T-helper 2 cell (primary cell): ENCODE measurements at regions not wholly inside any gene's neighbourhood (a gene's known extent, or its start where the extent isn't known, plus 50 kb on each side); places are given as distances from the start of the nearest gene placed in this dataset.
A peak's percentile ranks its signal among the peaks of the same experiment; 100 is the strongest.
"Not testable (repeated sequence)": the region's sequence is repeated elsewhere in the genome, so short reads cannot be mapped to it uniquely, and the experiment has no call there.

Experiments used
- DNase-seq, 5 experiments: peaks; one replicate each; pipeline versions ENCODE4 v3.0.0 to v3.0.0-alpha.2; 2012 to 2022

DNA sequence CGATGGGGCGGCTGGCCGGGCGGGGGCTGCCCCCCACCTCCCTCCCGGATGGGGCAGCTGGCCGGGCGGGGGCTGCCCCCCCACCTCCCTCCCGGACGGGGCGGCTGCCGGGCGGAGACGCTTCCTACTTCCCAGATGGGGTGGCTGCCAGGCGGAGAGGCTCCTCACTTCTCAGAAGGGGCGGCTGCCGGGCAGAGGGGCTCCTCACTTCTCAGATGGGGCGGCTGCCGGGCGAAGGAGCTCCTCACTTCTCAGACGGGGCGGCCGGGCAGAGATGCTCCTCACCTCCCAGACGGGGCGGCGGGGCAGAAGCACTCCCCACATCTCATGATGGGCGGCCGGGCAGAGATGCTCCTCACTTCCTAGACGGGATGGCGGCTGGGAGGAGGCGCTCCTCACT, 138.2 kb upstream of the ZNF91 start:
- not testable (repeated sequence) for DNase-seq

DNA sequence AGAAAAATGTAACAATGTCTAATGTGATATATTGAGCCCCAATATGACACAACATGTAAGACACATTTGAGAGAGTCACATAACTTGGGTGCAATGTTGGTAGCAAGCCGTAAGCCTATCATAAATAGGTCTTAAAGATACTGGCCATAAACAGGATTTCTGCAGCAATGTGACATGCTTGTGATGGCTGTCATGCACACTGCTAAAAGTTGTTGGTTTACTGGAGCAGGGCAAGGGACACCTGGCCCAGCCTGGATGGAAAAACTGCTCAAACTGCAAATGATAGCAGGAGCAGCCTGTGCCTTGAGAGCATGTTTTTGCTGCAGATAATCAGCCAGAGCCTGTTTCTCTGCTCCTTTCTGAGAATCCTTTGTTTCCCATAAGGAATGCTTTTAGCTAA, 136.7 kb upstream of the ZNF91 start:
- DNase-seq, result no peak

DNA sequence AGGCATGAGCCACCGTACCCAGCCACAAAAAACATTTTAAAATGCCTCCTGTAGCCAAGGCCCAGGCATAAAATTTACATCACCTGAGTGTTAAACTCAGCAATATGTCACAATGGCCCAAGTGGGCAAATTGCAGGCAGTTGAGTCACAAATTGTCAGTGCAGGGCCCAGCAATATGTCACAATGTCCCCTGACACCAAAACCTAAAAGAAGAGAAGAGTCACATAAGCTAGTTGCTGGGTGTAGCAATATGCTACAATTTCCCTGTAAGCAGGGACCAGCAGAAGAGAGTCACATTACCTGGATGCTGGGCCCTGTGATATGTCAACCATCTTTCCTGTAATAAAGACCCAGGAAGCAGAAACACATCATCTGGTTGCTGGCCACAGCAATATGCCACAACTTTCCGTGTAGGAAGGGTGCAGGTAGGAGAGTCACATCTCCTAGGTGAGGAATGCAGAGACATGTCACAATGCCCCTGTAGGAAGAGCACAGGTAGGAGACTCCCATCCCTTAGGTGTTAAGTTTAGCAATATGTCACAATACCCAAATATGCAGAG, 136.0 kb upstream of the ZNF91 start:
- no peak for DNase-seq

DNA sequence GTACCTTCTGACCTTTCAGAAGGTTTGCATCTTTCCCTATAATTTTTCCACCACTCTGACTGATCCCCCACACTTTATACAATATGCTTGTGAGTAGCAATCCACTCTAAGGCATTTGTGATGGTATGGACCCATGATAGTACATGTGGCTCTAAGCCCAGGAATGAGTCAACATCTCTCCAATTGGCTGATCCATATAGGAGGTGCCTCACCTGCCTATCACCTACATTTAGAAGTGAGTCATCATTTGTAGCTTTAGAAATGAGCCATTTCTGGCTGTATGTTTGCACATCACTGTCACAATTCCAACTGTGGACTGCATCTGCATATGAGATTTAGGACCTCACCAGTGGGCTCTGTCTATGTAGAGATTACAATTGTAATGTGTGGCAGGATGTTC, 133.1 kb upstream of the ZNF91 start:
- DNase-seq, result no peak

DNA sequence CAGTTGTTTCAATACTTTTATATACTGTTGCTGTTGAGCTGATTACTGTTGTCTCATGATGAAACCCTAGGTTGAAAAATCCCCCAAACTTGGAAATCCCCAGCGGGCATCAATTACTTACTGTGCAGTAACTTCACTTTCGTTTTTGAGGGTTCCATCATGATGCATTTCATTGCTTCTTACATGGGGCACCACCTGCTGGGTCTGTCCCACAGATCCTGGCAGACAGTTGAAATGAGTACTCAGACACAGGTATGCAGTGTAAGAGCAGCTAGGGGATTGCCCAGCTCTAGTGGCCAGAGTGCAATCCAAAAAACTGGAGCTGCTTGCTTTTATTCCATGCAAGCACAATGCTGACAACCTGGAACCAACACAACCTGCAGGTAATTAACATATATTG, 132.5 kb upstream of the ZNF91 start:
- peak in 1 of 5 experiments; percentile 2 for DNase-seq

DNA sequence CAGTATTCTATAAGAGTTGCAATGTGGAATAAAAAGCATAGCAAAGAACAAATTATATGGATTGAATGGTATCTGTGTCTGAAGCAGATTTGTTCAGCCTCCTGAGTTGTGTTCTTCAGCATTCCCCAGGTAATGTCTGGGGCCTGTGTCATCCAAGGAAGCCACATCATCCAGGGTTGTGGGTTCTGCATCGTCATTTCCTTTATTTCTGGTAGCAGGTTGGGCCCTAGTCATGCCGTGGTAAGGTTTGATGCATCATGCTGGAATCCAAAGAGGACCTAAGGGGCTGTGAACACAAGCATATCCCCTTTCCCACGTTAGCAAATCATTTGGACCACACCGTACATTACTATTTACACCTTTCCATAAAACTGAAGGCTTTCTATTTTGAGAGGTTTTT, 131.0 kb upstream of the ZNF91 start:
- no peak for DNase-seq

DNA sequence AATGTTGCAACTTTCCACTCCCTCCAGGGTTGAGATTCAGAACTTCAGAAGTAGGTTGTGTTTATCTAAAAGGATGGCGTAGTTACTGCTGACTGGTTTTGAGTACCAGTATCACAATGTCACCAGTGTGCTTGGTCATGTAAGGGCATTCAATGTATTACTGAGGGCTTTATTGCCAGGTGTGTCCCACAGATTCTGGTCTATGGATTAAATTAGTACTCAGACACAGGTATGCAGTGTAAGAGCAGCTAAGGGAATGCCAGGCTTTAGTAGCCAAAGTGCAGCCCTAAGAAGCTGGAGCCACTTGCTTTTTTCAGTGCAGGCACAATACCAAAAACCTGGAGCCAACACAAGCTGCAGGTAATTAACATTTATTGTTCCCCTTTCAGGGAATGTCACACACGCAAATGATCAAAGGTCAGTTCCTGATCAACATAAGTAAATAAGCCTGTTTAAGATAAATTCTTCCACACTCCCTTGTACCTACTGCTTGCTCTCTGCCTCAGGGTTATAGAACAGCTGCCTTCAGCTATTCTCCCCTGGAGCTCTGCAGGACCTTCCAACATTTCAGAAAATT, 130.1 kb upstream of the ZNF91 start:
- DNase-seq, result no peak

DNA sequence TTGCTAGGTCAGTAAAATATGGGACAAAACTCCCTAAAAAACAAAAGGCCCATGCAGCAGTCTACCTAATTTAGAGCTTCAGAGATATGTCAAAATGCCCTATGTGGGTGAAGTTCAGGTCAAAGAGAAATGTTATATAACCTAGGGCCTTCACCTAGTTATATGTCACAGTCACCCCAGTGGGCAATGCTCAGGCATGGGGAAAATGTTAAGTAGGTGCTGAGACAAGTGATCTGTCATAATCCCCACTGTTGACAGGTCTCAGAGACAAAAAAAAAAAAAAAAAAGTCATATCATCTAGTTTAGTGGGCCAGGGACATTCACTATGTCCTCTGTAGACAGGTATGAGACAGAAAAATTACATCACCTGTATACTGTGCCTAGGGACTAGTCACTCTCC, 128.6 kb upstream of the ZNF91 start:
- no peak for DNase-seq

DNA sequence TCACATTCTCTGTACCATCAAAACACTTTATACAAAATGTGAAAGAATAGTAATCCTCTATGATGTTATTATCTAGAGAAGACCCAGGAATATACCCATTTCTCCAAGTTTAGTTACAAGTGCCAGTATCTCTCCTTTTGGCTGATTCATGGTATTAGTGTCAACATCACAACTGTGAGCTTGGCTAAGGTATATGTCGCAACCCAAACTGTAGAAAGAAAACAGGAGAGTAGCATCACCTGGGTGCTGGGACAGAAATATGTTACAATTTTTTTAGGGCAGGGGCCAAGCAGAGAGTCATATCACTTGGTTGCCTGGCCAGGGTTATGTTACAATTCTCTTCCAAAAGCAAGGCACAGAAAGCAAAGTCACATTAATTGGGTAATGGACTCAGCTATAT, 127.2 kb upstream of the ZNF91 start:
- no peak for DNase-seq

DNA sequence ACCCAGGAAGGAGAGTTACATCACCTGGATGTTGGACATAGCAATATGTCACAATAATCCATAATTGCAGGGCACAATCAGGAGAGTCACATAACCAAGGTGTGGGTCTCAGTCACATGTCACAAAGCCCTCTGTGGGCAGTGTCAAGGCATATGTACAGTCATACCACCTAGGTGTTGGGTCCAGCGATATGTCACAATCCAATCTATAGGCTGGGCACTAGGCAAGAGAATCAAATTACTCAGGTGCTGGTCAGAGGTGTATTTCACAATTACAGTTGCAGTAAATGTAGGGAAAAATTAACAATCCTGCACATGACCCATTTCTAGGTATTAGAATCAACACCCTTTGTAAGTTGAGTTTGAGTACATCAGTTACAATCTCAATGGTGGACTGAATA, 126.2 kb upstream of the ZNF91 start:
- no peak for DNase-seq

DNA sequence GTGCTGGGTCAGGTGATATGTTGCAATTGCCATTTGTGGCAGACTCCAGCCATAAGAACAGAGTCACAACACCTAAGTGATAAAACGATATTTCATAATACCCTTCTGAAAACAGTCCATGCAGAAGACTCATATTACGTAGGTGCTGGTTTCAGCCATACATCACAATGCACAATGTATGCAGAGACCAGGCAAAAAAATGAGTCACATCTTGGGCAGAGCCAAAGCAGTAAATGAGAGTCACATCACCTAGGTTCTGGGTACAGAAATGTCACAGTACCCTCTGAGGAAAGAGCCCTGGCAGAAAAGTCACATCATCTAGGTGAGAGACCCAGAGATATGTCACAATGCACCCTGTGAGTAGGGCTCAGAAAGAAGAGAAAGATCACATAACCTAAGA, 125.2 kb upstream of the ZNF91 start:
- DNase-seq, result no peak

DNA sequence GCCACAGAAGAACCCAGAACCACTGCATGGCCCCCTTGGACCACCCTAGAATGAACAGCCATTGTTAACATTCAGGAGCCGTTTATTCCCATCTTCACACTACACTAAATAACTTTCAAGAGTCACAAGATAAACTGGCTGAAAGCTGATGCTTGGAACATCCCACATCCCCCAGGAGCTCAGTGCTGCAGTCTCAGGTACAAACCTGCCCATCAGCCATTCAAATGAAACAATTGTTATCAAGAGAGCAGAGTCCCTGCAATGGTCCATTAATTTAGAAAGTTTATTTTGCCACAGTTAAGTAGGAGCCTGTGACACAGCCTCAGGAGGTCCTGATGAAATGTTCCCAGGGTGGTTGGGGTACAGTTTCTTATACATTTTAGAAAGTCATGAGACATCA, 123.8 kb upstream of the ZNF91 start:
- DNase-seq, result no peak

DNA sequence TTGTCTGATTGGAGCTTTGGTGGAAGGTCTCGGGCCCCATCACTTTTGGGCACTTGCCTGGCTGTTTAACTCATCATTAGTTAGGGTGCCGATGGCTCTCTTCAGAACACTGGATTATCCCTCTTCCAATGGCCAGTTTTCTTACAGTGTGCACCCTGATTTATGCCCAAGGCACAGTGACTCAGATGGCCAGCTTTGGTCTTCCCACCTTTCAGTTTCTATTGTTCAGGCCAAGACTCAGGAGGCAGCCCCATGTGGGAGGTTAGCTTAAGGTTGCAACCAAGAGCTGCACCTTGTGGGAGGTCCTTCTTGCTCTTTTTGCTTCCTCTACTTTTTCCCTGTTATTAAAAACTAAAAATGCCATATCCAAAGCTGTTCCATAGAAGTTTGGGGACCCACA, 121.0 kb upstream of the ZNF91 start:
- DNase-seq, result no peak

DNA sequence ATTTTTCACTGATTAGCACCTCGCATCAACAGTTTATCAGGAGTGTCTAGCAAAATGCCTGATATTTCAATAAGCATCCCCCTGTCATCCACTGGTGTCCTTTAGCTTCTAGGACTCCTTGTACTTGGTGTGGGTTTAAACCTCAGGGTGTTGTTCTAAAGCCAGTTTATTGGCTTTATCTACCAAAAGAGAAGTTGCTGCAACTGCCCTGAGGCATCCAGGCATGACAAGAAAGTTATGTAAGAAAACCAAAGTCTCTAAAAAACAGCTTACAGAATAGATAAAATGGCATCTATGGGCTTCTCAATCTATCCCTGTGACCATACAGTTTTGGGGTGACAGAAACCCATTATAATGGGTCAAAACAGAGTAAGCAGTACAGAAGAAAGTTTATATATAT, 120.3 kb upstream of the ZNF91 start:
- DNase-seq, result no peak

DNA sequence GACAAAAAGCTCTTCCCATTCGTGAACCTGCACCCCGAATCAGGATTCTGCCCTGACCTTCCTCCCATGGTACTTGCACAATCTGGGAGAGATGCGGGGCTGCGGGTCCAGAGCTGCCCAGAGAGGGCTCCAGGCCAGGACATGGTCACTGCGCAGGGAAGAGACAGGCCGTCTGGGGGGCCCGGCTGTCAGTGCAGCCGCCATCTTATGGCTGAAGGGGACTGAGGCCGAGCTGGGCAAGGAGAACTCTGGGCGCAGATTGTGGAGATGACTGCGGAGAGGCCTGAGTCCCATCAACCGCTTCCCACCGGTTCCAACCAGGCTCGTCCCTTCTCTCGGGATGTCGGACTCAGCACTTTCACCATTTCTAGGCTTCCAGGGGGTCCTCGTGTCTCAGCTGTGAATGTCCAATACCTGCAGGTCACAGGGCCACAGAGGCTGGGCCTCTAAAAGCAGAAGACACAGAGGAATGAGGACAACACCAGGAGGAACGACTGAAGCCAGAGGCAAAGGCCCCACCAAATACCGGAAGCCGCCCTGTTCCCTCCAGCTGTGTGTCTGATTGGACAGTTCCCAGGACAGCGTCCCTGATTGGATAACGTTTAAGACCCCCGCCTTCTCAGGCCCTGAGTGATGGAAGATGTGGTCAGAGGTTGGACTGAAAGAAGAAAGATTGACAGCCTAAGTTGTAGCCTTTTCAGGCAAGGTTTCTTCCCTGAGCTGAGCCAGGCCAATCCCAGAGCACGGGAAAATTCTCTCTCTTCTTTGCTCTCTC, 117.1 kb upstream of the ZNF91 start:
- DNase-seq, result no peak

DNA sequence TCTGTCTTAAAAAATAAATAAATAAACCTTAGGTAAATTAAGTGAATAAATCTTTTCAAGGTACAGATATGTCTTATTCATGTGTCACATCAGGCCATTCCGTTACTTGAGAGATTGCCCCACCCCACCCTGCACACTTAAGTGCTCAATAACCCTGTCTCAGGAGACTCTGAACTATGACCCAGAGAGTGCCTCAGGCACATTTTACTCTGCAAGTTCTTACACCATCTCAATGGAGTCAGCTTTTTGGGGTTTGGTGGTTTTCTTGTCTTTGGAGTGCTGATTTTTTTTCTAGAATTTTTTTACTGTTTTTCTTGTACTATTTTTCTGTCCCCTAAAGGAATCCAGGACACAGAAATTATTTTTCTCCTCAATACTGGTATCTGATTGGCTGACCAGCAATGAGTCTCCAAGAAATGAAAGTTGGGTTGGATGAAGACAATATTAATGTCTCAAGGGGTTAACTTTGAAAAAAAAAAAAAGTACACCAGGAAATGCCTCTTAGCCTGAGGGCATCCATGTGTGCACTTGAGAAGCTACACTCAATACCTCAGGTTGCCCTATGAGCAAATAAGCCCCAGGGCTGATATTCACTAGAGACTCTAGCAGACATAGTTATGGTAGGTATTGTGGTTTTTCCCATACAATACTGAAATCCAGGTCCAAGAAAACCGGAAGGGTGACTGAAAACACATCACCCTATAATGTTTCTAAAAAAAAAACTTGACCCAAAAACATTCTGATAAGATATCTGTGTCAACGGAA, 114.6 kb upstream of the ZNF91 start:
- DNase-seq, result no peak

DNA sequence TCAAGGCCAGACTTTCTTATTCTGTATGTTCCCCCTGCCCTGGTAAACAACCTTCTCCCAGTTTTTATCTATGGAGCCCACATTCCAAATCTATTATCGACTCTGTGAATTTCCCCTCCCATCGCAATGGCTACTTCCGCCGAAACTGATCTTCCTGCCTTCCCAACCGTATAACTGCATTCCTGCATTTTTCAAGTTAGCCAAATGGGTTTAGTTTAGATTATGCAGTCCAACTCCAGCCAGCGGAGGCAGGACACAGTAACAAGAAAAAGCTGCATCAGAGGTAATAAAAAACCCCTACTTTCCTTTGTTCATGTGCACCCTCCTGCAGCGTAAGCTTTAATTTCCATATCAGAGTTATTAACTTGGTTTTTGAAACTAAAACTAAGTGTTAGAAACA, 112.2 kb upstream of the ZNF91 start:
- DNase-seq, result no peak

DNA sequence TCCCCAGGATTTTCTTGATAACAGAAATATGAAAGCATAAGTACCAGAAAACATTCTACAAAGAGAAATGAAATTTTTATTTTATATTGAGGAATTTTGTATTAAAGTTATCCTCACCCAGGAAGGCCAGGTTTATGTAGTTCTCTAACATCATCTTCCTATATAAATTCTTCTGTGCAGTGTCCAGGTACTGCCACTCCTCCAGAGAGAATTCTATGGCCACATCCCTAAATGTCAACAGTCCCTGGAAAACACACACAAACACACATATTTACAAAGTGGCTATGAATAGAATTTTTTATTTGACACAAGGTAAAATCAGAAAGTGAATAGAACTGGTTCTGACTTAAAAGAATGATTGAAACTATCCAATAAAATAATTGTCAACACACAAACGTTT, 110.5 kb upstream of the ZNF91 start:
- no peak for DNase-seq

DNA sequence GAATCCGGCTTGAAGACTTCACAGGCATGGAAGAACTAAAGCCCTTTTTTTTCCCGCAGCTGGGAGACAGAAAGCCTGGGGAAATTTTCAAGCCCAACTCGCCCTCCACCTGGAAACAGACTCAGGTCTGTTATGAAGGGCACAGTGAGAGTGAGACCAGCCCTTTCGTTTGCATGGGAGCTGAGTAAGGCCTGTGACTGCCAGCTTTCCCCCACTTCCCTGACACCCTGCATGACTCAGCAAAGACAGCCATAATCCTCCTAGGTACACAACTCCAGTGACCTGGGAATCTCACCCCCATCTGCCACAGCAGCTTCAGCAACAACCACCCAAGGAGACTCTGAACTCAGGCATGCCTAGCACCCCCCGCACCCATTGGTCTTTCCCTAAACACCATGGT, 87.6 kb upstream of the ZNF91 start:
- DNase-seq, result no peak

DNA sequence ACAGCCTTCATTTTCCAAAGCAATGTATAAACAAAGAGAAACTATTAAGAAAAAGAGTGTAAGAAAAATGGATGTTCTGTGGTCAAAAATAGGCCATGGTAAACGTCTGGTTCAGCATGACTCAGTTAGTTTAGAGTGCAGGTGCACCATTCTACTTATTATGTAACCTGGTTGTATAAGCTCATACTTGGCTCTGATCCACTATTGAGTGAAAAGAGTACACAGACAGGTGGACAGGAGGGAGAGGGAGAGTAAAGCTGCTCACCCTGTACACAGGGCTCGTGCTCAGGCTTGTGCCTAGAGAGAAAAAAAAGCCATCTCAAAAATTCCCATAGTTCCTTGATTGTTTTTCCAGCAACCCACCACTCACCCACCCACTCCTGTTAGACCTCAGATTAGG, 85.8 kb upstream of the ZNF91 start:
- DNase-seq, result no peak

DNA sequence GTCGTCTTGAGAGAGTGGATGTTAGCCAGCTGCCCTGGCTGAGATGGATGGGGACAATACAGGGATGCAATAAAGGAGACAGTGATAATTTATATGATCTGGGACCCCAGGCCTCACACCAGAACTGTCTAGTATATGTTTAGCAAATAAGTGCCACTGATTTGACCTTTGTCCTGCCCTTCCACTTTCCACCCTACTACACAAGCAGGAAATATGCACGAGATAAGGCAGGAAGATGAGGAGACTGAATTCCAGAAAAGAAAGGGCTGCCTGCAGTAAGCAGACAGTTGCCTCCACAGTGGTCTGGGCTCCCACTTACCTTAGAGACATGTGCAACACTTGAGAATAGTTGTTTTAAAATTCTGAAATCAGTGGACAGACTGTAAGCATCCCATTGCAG, 80.2 kb upstream of the ZNF91 start:
- no peak for DNase-seq

DNA sequence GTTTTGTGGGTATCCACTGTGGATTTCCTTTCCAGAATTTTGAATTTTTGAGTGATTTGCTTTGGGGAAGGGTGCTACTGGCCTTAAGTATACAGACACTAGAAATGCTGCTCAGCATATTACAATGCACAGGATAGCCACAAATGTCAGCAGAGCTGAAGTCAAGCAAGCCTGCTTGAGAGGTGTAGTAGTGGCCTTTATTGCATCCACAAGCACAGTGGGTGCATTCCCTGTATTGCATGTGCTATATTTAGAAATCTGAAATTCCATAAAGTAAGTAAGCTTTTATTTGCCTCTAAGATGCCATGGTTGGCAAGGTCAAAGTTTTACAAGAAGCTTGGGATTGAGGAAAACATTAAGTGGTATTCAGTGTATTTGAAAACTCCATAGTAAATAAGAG, 79.5 kb upstream of the ZNF91 start:
- no peak for DNase-seq

DNA sequence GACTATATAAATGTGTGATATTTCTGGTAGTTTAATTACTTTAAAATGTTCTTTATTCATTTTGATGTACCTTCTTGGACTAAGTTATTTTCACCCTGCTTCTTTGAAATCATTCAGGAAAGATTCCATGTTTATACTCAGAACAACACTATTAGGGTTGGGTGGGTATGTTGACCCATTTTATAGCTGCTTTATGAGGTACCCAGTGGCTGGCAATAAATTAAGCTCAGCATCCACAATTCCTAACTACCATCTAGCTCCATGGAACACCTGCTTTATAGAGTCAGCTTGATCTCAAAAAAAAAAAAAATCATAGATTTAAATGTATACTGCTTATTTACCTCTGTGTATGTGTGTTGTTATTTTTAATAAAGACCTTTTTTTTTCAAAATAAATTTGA, 78.9 kb upstream of the ZNF91 start:
- no peak for DNase-seq
